ENCODE measurements at regions not wholly inside any gene's neighbourhood (a gene's known extent, or its start where the extent isn't known, plus 50 kb on each side); places are given as distances from the start of the nearest gene placed in this dataset.
A peak's percentile ranks its signal among the peaks of the same experiment; 100 is the strongest.

- TF ChIP-seq FOXP4 (CRISPR knock-in tag; IDR thresholded peaks at IDR 0.05) (no peak), LCORL (IDR thresholded peaks at IDR 0.05) (no peak), LCORL (CRISPR knock-in tag; IDR thresholded peaks at IDR 0.05) (0 out of 2 replicates have a peak, but pooled peaks have one; percentile 43), NFKB2 (CRISPR knock-in tag; IDR thresholded peaks at IDR 0.05; ENCODE audit: borderline replicate concordance) (no peak), ZNF121 (CRISPR knock-in tag; IDR thresholded peaks at IDR 0.05) (no peak), NFE2L1 (CRISPR knock-in tag; IDR thresholded peaks at IDR 0.05; ENCODE audit: borderline replicate concordance) (no peak), RXRB (CRISPR knock-in tag; IDR thresholded peaks at IDR 0.05; ENCODE audit: borderline replicate concordance) (no peak), ZNF772 (CRISPR knock-in tag; IDR thresholded peaks at IDR 0.05) (no peak), ZNF605 (CRISPR knock-in tag; IDR thresholded peaks at IDR 0.05) (no peak), ZNF570 (CRISPR knock-in tag; IDR thresholded peaks at IDR 0.05; ENCODE audit: borderline replicate concordance) (no peak), ZNF589 (CRISPR knock-in tag; conservative IDR thresholded peaks at IDR 0.05) (no peak), ZKSCAN8 (CRISPR knock-in tag; IDR thresholded peaks at IDR 0.05; ENCODE audit: borderline replicate concordance) (no peak), ZNF143 (CRISPR knock-in tag; IDR thresholded peaks at IDR 0.05) (no peak), SALL1 (CRISPR knock-in tag; IDR thresholded peaks at IDR 0.05) (peak; percentile 75), MTF2 (CRISPR knock-in tag; IDR thresholded peaks at IDR 0.05; ENCODE audit: borderline replicate concordance) (no peak; the same call in 1 of the 2 replicates), CREBL2 (CRISPR knock-in tag; IDR thresholded peaks at IDR 0.05; ENCODE audit: borderline replicate concordance) (no peak), SPEN (CRISPR knock-in tag; IDR thresholded peaks at IDR 0.05; ENCODE audit: low read depth) (no peak), STAG1 (CRISPR knock-in tag; IDR thresholded peaks at IDR 0.05) (peak; percentile 95), ZNF331 (CRISPR knock-in tag; IDR thresholded peaks at IDR 0.05) (no peak), GABPA (IDR thresholded peaks at IDR 0.05; ENCODE audit: low read depth, low read length) (no peak), GABPA (CRISPR knock-in tag; IDR thresholded peaks at IDR 0.05; ENCODE audit: low read depth) (no peak), AFF4 (CRISPR knock-in tag; IDR thresholded peaks at IDR 0.05) (no peak), JUNB (CRISPR knock-in tag; IDR thresholded peaks at IDR 0.05; ENCODE audit: borderline replicate concordance) (no peak), PREB (CRISPR knock-in tag; IDR thresholded peaks at IDR 0.05) (no peak), ZBTB8A (CRISPR knock-in tag; IDR thresholded peaks at IDR 0.05; ENCODE audit: borderline replicate concordance, low read depth) (no peak)
Measured at GRCh38 chr1:55277377-55278130, 62.4 kb upstream of the USP24 start (continued).
